ENCODE measurements at regions not wholly inside any gene's neighbourhood (a gene's known extent, or its start where the extent isn't known, plus 50 kb on each side); places are given as distances from the start of the nearest gene placed in this dataset.
"Not testable (repeated sequence)": the region's sequence is repeated elsewhere in the genome, so short reads cannot be mapped to it uniquely, and the experiment has no call there.

GRCh38 chr2:204365811-204366210 is 179.5 kb upstream of the PARD3B start:
- FAIRE-seq (no peak), DNase-seq (ENCODE audit: extremely low spot score, insufficient read length, low read depth) (no peak)

- FAIRE-seq (no peak), DNase-seq (ENCODE audit: extremely low spot score, insufficient read length, low read depth) (no peak)
These were observed 177.8 kb upstream of the PARD3B start for GRCh38 chr2:204367466-204367865.

- FAIRE-seq: no peak
- DNase-seq (ENCODE audit: extremely low spot score, insufficient read length, low read depth): no peak
These were observed 175.0 kb upstream of the PARD3B start for GRCh38 chr2:204370172-204370718.

GRCh38 chr2:204373942-204374341 is 171.3 kb upstream of the PARD3B start:
- FAIRE-seq: no peak
- DNase-seq (ENCODE audit: extremely low spot score, insufficient read length, low read depth): no peak

- DNase-seq (ENCODE audit: extremely low spot score, insufficient read length, low read depth) (no peak), FAIRE-seq (no peak)
These were observed 165.0 kb upstream of the PARD3B start for GRCh38 chr2:204380141-204380881.

GRCh38 chr2:204386668-204387067 is 158.6 kb upstream of the PARD3B start:
- DNase-seq (ENCODE audit: extremely low spot score, insufficient read length, low read depth) (no peak), FAIRE-seq (no peak)

- FAIRE-seq (no peak), DNase-seq (ENCODE audit: extremely low spot score, insufficient read length, low read depth) (no peak)
These were observed 156.2 kb upstream of the PARD3B start for GRCh38 chr2:204389120-204389519.

- no peak for DNase-seq (ENCODE audit: extremely low spot score, insufficient read length, low read depth)
These were observed 155.4 kb upstream of the PARD3B start for GRCh38 chr2:204389856-204390255.

GRCh38 chr2:204395539-204395938 is 149.7 kb upstream of the PARD3B start:
- DNase-seq (ENCODE audit: extremely low spot score, insufficient read length, low read depth): no peak
- no peak for FAIRE-seq

More at GRCh38 chr2:204389856-204390255, 155.4 kb upstream of the PARD3B start:
- FAIRE-seq: no peak

- FAIRE-seq: no peak
- DNase-seq (ENCODE audit: extremely low spot score, insufficient read length, low read depth): no peak
These were observed 144.2 kb upstream of the PARD3B start for GRCh38 chr2:204401114-204401513.

- no peak for FAIRE-seq
- no peak for DNase-seq (ENCODE audit: extremely low spot score, insufficient read length, low read depth)
These were observed 137.9 kb upstream of the PARD3B start for GRCh38 chr2:204407204-204408014.

GRCh38 chr2:204412782-204413181 is 132.5 kb upstream of the PARD3B start:
- DNase-seq (ENCODE audit: extremely low spot score, insufficient read length, low read depth); FAIRE-seq: not testable (repeated sequence)

GRCh38 chr2:204415406-204416181 is 129.7 kb upstream of the PARD3B start:
- FAIRE-seq (no peak), DNase-seq (ENCODE audit: extremely low spot score, insufficient read length, low read depth) (no peak)

- FAIRE-seq: no peak
These were observed 129.0 kb upstream of the PARD3B start for GRCh38 chr2:204416236-204416635.

GRCh38 chr2:204425821-204426220 is 119.5 kb upstream of the PARD3B start:
- FAIRE-seq: no peak
- no peak for DNase-seq (ENCODE audit: extremely low spot score, insufficient read length, low read depth)

More at GRCh38 chr2:204416236-204416635, 129.0 kb upstream of the PARD3B start:
- no peak for DNase-seq (ENCODE audit: extremely low spot score, insufficient read length, low read depth)

- FAIRE-seq (no peak), DNase-seq (ENCODE audit: extremely low spot score, insufficient read length, low read depth) (no peak)
These were observed 116.6 kb upstream of the PARD3B start for GRCh38 chr2:204428675-204429074.

- DNase-seq (ENCODE audit: extremely low spot score, insufficient read length, low read depth) (no peak), FAIRE-seq (no peak)
These were observed 113.7 kb upstream of the PARD3B start for GRCh38 chr2:204431529-204431928.

GRCh38 chr2:204432196-204432595 is 113.1 kb upstream of the PARD3B start:
- DNase-seq (ENCODE audit: extremely low spot score, insufficient read length, low read depth) (no peak), FAIRE-seq (no peak)

- no peak for DNase-seq (ENCODE audit: extremely low spot score, insufficient read length, low read depth)
- no peak for FAIRE-seq
These were observed 110.4 kb upstream of the PARD3B start for GRCh38 chr2:204434660-204435462.
